GM12878 (cell line): ENCODE measurements at regions not wholly inside any gene's neighbourhood (a gene's known extent, or its start where the extent isn't known, plus 50 kb on each side); places are given as distances from the start of the nearest gene placed in this dataset.

ENCODE experiments used
- ATAC-seq: fragments of 200-7000 bp; cut with Tn5 transposase; 3 replicates; pipeline ENCODE4 v1.9.1; 2020; ENCODE audit warnings: mild to moderate bottlenecking, moderate library complexity
- BruUV-seq: library from RNA; stranded (reverse); fragments of 400-500 nt; replicated peaks from 2 replicates; lab custom pipeline; 2021; lab: Mats Ljungman, UMichigan
- CTCF ChIA-PET: fragments of 300-600 bp; sonication (Branson Sonifier 250); formaldehyde crosslinking; extraction: SDS; loops from one replicate; lab custom pipeline; 2021; ENCODE audit warnings: inconsistent platforms; lab: Yijun Ruan, JAX
- POLR2A ChIA-PET: fragments of 350-600 bp; formaldehyde crosslinking; extraction: SDS; loops from one replicate; lab custom pipeline; 2021; ENCODE audit warnings: inconsistent platforms; lab: Charles Lee
- RAD21 ChIA-PET: fragments of 300-600 bp; sonication (Branson Sonifier 250); formaldehyde crosslinking; loops from one replicate; lab custom pipeline; 2023; ENCODE audit warnings: antibody characterized with exemption; ENCODE audit not compliant: unreplicated experiment; lab: Charles Lee
- SMC1A ChIA-PET: fragments of 300-600 bp; sonication (Branson Sonifier 250); formaldehyde crosslinking; loops from one replicate; lab custom pipeline; 2023; ENCODE audit not compliant: unreplicated experiment, uncharacterized antibody; lab: Charles Lee
- DNase-seq: peaks from one replicate; pipeline ENCODE4 v3.0.0-alpha.2; 2011; ENCODE audit warnings: low read depth, low spot score
- FAIRE-seq: peaks from 3 replicates; lab custom pipeline; 2011; peaks lifted over from hg19 to GRCh38; lab: Jason Lieb, UNC
- H2AFZ ChIP-seq: 2 replicates; pipeline ENCODE4 v1.6.0; 2011; ENCODE audit warnings: low read depth, low read length, control low read depth; ENCODE audit not compliant: control insufficient read depth
- H3K27ac ChIP-seq: 2 replicates; pipeline ENCODE4 v1.5.1; 2011; ENCODE audit warnings: control low read depth; ENCODE audit not compliant: control insufficient read depth, insufficient read depth
- H3K27me3 ChIP-seq, 2 experiments: replicated peaks in 1 of 2; 2 replicates each; pipeline versions ENCODE4 v1.6.0 to v1.6.1; 2011; ENCODE audit warnings: low read length in 1 of 2; ENCODE audit not compliant: control insufficient read depth in 2 of 2, insufficient read depth in 2 of 2
- H3K36me3 ChIP-seq, 2 experiments: 2 replicates each; pipeline ENCODE4 v1.5.1; 2011; ENCODE audit warnings: low read length in 1 of 2; ENCODE audit not compliant: control insufficient read depth in 2 of 2, insufficient read depth in 2 of 2
- H3K4me1 ChIP-seq: 2 replicates; pipeline ENCODE4 v1.6.1; 2011; ENCODE audit warnings: mild to moderate bottlenecking, low read length, moderate library complexity, mixed read lengths; ENCODE audit not compliant: control insufficient read depth, insufficient read depth
- H3K4me2 ChIP-seq: 2 replicates; pipeline ENCODE4 v1.6.0; 2011; ENCODE audit warnings: control low read depth; ENCODE audit not compliant: control insufficient read depth, insufficient read depth
- H3K4me3 ChIP-seq: fragments of 200-600 bp; sonication (generic); 2 replicates; pipeline ENCODE4 v1.5.1; 2016
- H3K79me2 ChIP-seq: 2 replicates; pipeline ENCODE4 v1.6.0; 2011; ENCODE audit warnings: low read length; ENCODE audit not compliant: control insufficient read depth, insufficient read depth
- H3K9ac ChIP-seq: 2 replicates; pipeline ENCODE4 v1.8.0; 2011; ENCODE audit warnings: low read length, control low read depth, mixed read lengths; ENCODE audit not compliant: control insufficient read depth, insufficient read depth
- H3K9me3 ChIP-seq: replicated peaks from 3 replicates; pipeline ENCODE4 v1.5.1; 2011; ENCODE audit warnings: mild to moderate bottlenecking, low read length; ENCODE audit not compliant: control insufficient read depth, insufficient read depth
- H4K20me1 ChIP-seq: 2 replicates; pipeline ENCODE4 v1.6.0; 2011; ENCODE audit not compliant: control insufficient read depth, insufficient read depth
- CHD2 ChIP-seq: IDR thresholded peaks from 2 replicates; pipeline ENCODE4 v1.6.1; 2011; ENCODE audit warnings: low read depth, low read length, improper control_type of control experiment, borderline replicate concordance
- E4F1 ChIP-seq: fragments of 450-650 bp; IDR thresholded peaks from 2 replicates; pipeline ENCODE4 v1.6.1; 2018; ENCODE audit warnings: borderline replicate concordance, mild to moderate bottlenecking; ENCODE audit not compliant: partially characterized antibody
- RELB ChIP-seq: fragments of 450-650 bp; IDR thresholded peaks from 2 replicates; pipeline ENCODE4 v1.6.1; 2017; ENCODE audit warnings: low read depth, mild to moderate bottlenecking, moderate library complexity
- ZNF622 ChIP-seq: fragments of 450-650 bp; IDR thresholded peaks from 2 replicates; pipeline ENCODE4 v1.6.1; 2017; ENCODE audit warnings: mild to moderate bottlenecking, inconsistent platforms
- WGBS: methylation state at CpG from one replicate; pipeline ENCODE4 v1.1.6; 2016; ENCODE audit warnings: low lambda C conversion rate; ENCODE audit not compliant: insufficient replicate concordance, insufficient coverage; ENCODE audit errors: missing lambda C conversion rate; 5-methylcytosine and 5-hydroxymethylcytosine counted together
- in situ Hi-C: fragments of 300-500 bp; cut with MboI; formaldehyde crosslinking; loops from 9 replicates; pipeline ENCODE4 v1.14.3; 2018; ENCODE audit warnings: mixed read lengths
- intact Hi-C: fragments of 100-400 bp; cut with micrococcal nuclease; formaldehyde crosslinking; loops from one replicate; pipeline ENCODE4 v1.14.2; 2022; ENCODE audit not compliant: unreplicated experiment

GRCh38 chr1:68338081-68338480, 105.8 kb upstream of the WLS start:
- H3K27me3 ChIP-seq, result no peaks in the 10 kb centered on the region

More at GRCh38 chr1:68338081-68338480, 105.8 kb upstream of the WLS start:
- RAD21 ChIA-PET, result interaction anchor here (1.4 kb wide), 1 partner anchor 218 kb away, joined by 4 read pairs; no protein-coding TSS in a partner anchor
- no peak for ATAC-seq
- Histone ChIP-seq H4K20me1 (no peaks in the 10 kb centered on the region), H3K4me1 (no peaks in the 10 kb centered on the region), H3K27ac (no peak overlapping the region), H3K79me2 (no peaks in the 10 kb centered on the region), H3K9me3 (no peaks in the 10 kb centered on the region), H3K4me2 (no peak overlapping the region), H2AFZ (no peak overlapping the region), H3K9ac (no peak overlapping the region), H3K4me3 (no peak overlapping the region), H3K36me3 (no peaks in the 10 kb centered on the region)
- intact Hi-C loops, result no loop called here
- WGBS, result 0% methylated on average over 1 of the region's 1 CpG
- no TSS peak for BruUV-seq
- DNase-seq, result no peak
- FAIRE-seq, result no peak
- TF ChIP-seq ZNF622 (no peak), CHD2 (no peak), E4F1 (no peak), RELB (no peak)
- CTCF ChIA-PET, result interaction anchor here (1.9 to 5.2 kb wide), 3 partner anchors 16 to 221 kb away, joined by 5 to 38 read pairs (median 12); no protein-coding TSS in a partner anchor
- in situ Hi-C loops, result no loop called here
- SMC1A ChIA-PET, result interaction anchor here (1.2 kb wide), 2 partner anchors 8 to 218 kb away, joined by 3 to 4 read pairs; no protein-coding TSS in a partner anchor
- POLR2A ChIA-PET, result no interaction called here
